ENCODE measurements at regions not wholly inside any gene's neighbourhood (a gene's known extent, or its start where the extent isn't known, plus 50 kb on each side); places are given as distances from the start of the nearest gene placed in this dataset.

GRCh38 chr2:47264143-47264542 is 87.8 kb upstream of the CALM2 start:
- Histone ChIP-seq H3K79me2 (ENCODE audit: low read depth) (no peaks in the 10 kb centered on the region), H3K9me3 (ENCODE audit: insufficient read depth, low read depth) (no peaks in the 10 kb centered on the region), H3K27me3 (ENCODE audit: insufficient read depth, low read depth) (no peaks in the 10 kb centered on the region), H3K9me2 (ENCODE audit: insufficient read depth) (no peaks in the 10 kb centered on the region), H2AFZ (no peak overlapping the region), H4K20me1 (ENCODE audit: insufficient read depth) (no peaks in the 10 kb centered on the region), H3F3A (ENCODE audit: insufficient read depth, low read depth) (peaks cover 56% of the 10 kb centered on the region), H3K4me2 (no peak overlapping the region), H3K36me3 (ENCODE audit: low read depth) (no peaks in the 10 kb centered on the region), H3K4me3 (no peak overlapping the region), H3K4me1 (replicated peaks; ENCODE audit: insufficient read depth) (peaks cover 69% of the 10 kb centered on the region), H3K27ac (no peak overlapping the region)
- TF ChIP-seq CTCF (conservative IDR thresholded peaks at IDR 0.05) (no peak), EZH2 (IDR thresholded peaks at IDR 0.05; ENCODE audit: low read depth) (no peak)
- no TSS peak for BruUV-seq (replicated peaks)
- DNase-seq, result no peak
- POLR2A ChIA-PET (ENCODE audit: unreplicated experiment), result no interaction called here
- intact Hi-C loops (cut with micrococcal nuclease; ENCODE audit: unreplicated experiment), result no loop called here
- CTCF ChIA-PET, result no interaction called here

GRCh38 chr2:47262657-47263056 is 86.3 kb upstream of the CALM2 start:
- peaks cover 55% of the 10 kb centered on the region for H3F3A ChIP-seq (ENCODE audit: insufficient read depth, low read depth)
- H3K9me2 ChIP-seq (ENCODE audit: insufficient read depth), result no peaks in the 10 kb centered on the region
- H3K9me3 ChIP-seq (ENCODE audit: insufficient read depth, low read depth), result no peaks in the 10 kb centered on the region
- intact Hi-C loops (cut with micrococcal nuclease; ENCODE audit: unreplicated experiment), result no loop called here
- no peaks in the 10 kb centered on the region for H3K27me3 ChIP-seq (ENCODE audit: insufficient read depth, low read depth)
- H3K79me2 ChIP-seq (ENCODE audit: low read depth), result no peaks in the 10 kb centered on the region
- no peak overlapping the region for H3K27ac ChIP-seq
- no peaks in the 10 kb centered on the region for H3K36me3 ChIP-seq (ENCODE audit: low read depth)
- H2AFZ ChIP-seq, result no peak overlapping the region
- TF ChIP-seq EZH2 (IDR thresholded peaks at IDR 0.05; ENCODE audit: low read depth), result no peak
- TF ChIP-seq CTCF (conservative IDR thresholded peaks at IDR 0.05), result no peak
- no peak overlapping the region for H3K4me3 ChIP-seq
- H4K20me1 ChIP-seq (ENCODE audit: insufficient read depth), result no peaks in the 10 kb centered on the region
- CTCF ChIA-PET, result interaction anchor here (0.6 kb wide), 1 partner anchor 9 kb away, joined by 4 read pairs; no protein-coding TSS in a partner anchor
- no peak overlapping the region for H3K4me2 ChIP-seq
- peaks cover 59% of the 10 kb centered on the region for H3K4me1 ChIP-seq (replicated peaks; ENCODE audit: insufficient read depth)
- peak in 1 of 2 experiments; percentile 25 for DNase-seq
- POLR2A ChIA-PET (ENCODE audit: unreplicated experiment), result no interaction called here
- no TSS peak for BruUV-seq (replicated peaks)

GRCh38 chr2:47260971-47261370 is 84.7 kb upstream of the CALM2 start:
- Histone ChIP-seq H2AFZ (no peak overlapping the region), H3F3A (ENCODE audit: insufficient read depth, low read depth) (peaks cover 53% of the 10 kb centered on the region), H3K36me3 (ENCODE audit: low read depth) (no peaks in the 10 kb centered on the region), H4K20me1 (ENCODE audit: insufficient read depth) (no peaks in the 10 kb centered on the region), H3K9me2 (ENCODE audit: insufficient read depth) (no peaks in the 10 kb centered on the region), H3K27me3 (ENCODE audit: insufficient read depth, low read depth) (no peaks in the 10 kb centered on the region), H3K4me2 (peak overlapping the region; percentile 8; the same call in 1 of the 2 replicates), H3K4me3 (no peak overlapping the region), H3K4me1 (replicated peaks; ENCODE audit: insufficient read depth) (peaks cover 54% of the 10 kb centered on the region), H3K27ac (peak overlapping the region; percentile 24; the same call in 1 of the 2 replicates), H3K79me2 (ENCODE audit: low read depth) (no peaks in the 10 kb centered on the region), H3K9me3 (ENCODE audit: insufficient read depth, low read depth) (no peaks in the 10 kb centered on the region)
- TF ChIP-seq CTCF (conservative IDR thresholded peaks at IDR 0.05) (no peak), EZH2 (IDR thresholded peaks at IDR 0.05; ENCODE audit: low read depth) (no peak)
- POLR2A ChIA-PET (ENCODE audit: unreplicated experiment), result interaction anchor here (0.6 kb wide), 2 partner anchors 48 to 52 kb away, joined by 5 to 15 read pairs; no protein-coding TSS in a partner anchor
- CTCF ChIA-PET, result no interaction called here
- BruUV-seq (replicated peaks), result no TSS peak
- intact Hi-C loops (cut with micrococcal nuclease; ENCODE audit: unreplicated experiment), result loop anchor here (2.0 kb wide), 1 partner anchor 36 kb away; no protein-coding TSS in a partner anchor
- DNase-seq, result peak; percentile 86 to 96

All from PC-9 (cell line).